ENCODE measurements at regions not wholly inside any gene's neighbourhood (a gene's known extent, or its start where the extent isn't known, plus 50 kb on each side); places are given as distances from the start of the nearest gene placed in this dataset.

GRCh38 chr3:111352585-111352984 lies 189.4 kb upstream of the CD96 start:
- Histone ChIP-seq H3K4me3 (ENCODE audit: low read depth in 2 of 2, low read length in 1 of 2) (no peak overlapping the region), H3K4me2 (no peak overlapping the region), H3K27ac (ENCODE audit: low read depth in 2 of 2, low read length in 1 of 2) (no peak overlapping the region), H3K36me3 (replicated peaks in 1 of 2; ENCODE audit: control insufficient read depth in 1 of 2, insufficient read depth in 2 of 2, low read length in 1 of 2) (no peaks in the 10 kb centered on the region), H4K20me1 (ENCODE audit: insufficient read depth) (no peaks in the 10 kb centered on the region), H3K9me3 (peaks cover 9% of the 10 kb centered on the region; the same call in 1 of the 2 replicates), H3K9me2 (no peaks in the 10 kb centered on the region), H2AFZ (ENCODE audit: low read depth) (no peak overlapping the region), H3K4me1 (ENCODE audit: control insufficient read depth in 1 of 2, insufficient read depth in 2 of 2, low read depth in 1 of 2, low read length in 1 of 2) (no peaks in the 10 kb centered on the region), H3K9ac (no peak overlapping the region), H3F3A (replicated peaks; ENCODE audit: insufficient read depth) (no peaks in the 10 kb centered on the region), H3K27me3 (ENCODE audit: insufficient read depth) (no peaks in the 10 kb centered on the region), H3K79me2 (ENCODE audit: insufficient read depth) (no peaks in the 10 kb centered on the region)
- no peak for TF ChIP-seq NFIC (IDR thresholded peaks at IDR 0.05; ENCODE audit: borderline replicate concordance)
- TF ChIP-seq JUND (IDR thresholded peaks at IDR 0.05), result no peak
- TF ChIP-seq FOSL2 (IDR thresholded peaks at IDR 0.05; ENCODE audit: borderline replicate concordance, low read depth), result no peak
- no peak for TF ChIP-seq IRF3 (IDR thresholded peaks at IDR 0.05; ENCODE audit: low read depth, low read length)
- TF ChIP-seq MEF2A (IDR thresholded peaks at IDR 0.05; ENCODE audit: borderline replicate concordance, low read depth), result no peak
- TF ChIP-seq TEAD4 (IDR thresholded peaks at IDR 0.05; ENCODE audit: borderline replicate concordance, insufficient read depth), result no peak
- TF ChIP-seq USF1 (IDR thresholded peaks at IDR 0.05; ENCODE audit: borderline replicate concordance, low read depth), result no peak
- no peak for TF ChIP-seq RAD21 (IDR thresholded peaks at IDR 0.05; ENCODE audit: low read length)
- TF ChIP-seq ELF1 (IDR thresholded peaks at IDR 0.05), result no peak
- TF ChIP-seq GATA2 (CRISPR knock-in tag; IDR thresholded peaks at IDR 0.05), result no peak
- no peak for TF ChIP-seq NRF1 (IDR thresholded peaks at IDR 0.05; ENCODE audit: low read depth, low read length)
- no peak for TF ChIP-seq FOXJ3 (CRISPR knock-in tag; IDR thresholded peaks at IDR 0.05)
- no peak for TF ChIP-seq GABPA (IDR thresholded peaks at IDR 0.05; ENCODE audit: low read depth)
- TF ChIP-seq EP300 (IDR thresholded peaks at IDR 0.05; ENCODE audit: borderline replicate concordance in 1 of 2, low read depth in 1 of 2, low read length in 1 of 2), result no peak
- TF ChIP-seq FOXM1 (IDR thresholded peaks at IDR 0.05; ENCODE audit: low read depth), result no peak
- no peak for TF ChIP-seq USF2 (IDR thresholded peaks at IDR 0.05; ENCODE audit: borderline replicate concordance, low read depth, low read length)
- no peak for TF ChIP-seq PBX3 (IDR thresholded peaks at IDR 0.05)
- TF ChIP-seq TCF12 (IDR thresholded peaks at IDR 0.05), result no peak
- TF ChIP-seq POLR2AphosphoS5 (IDR thresholded peaks at IDR 0.05; ENCODE audit: low read depth, low read length), result no peak
- TF ChIP-seq REST (IDR thresholded peaks at IDR 0.05; ENCODE audit: low read depth, low read length), result no peak
- WGBS (ENCODE audit: low lambda C conversion rate), result 69% methylated on average over 2 of the region's 2 CpGs
- CTCF ChIA-PET, result interaction anchor here (1.0 kb wide), 1 partner anchor 14 kb away, joined by 3 read pairs; no protein-coding TSS in a partner anchor
- POLR2A ChIA-PET, result no interaction called here
- no peak for DNase-seq
